ENCODE measurements at regions not wholly inside any gene's neighbourhood (a gene's known extent, or its start where the extent isn't known, plus 50 kb on each side); places are given as distances from the start of the nearest gene placed in this dataset.

DNA sequence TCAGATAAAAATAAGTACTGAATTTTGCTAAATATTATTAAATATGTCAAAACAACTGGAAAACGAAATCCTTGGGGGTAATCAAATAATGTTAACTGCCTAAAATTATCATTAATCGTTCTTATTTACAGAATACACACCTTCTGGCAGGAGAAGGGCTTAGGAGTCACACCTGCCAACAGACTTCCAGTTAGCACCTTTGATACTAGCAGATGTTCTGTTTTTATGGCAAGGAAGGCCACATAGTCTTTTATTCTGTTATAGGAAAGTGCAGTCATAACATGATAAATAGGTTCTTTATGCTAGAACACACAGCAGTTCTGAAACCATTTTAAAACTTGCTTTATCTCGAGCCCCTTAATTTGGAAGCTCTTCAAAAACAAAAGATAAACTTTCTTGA lies 464.1 kb downstream of the UTRN start:
- Histone ChIP-seq H3K36me3 (peaks cover 0 to 25% of the 10 kb centered on the region in 2 donors), H3K4me3 (no peak overlapping the region), H3K27ac (no peak overlapping the region), H3K9me3 (no peaks in the 10 kb centered on the region), H3K27me3 (no peaks in the 10 kb centered on the region), H3K4me1 (peaks cover 0 to 9% (median 0%) of the 10 kb centered on the region in 3 donors)
- ATAC-seq: no peak
- WGBS, 2 donors (ENCODE audit: low coverage in 1 of 2): 43 to 60% methylated on average over 3 of the region's 3 CpGs
- TF ChIP-seq POLR2AphosphoS5 (IDR thresholded peaks at IDR 0.05) (no peak), EP300 (IDR thresholded peaks at IDR 0.05) (no peak), POLR2A (IDR thresholded peaks at IDR 0.05) (no peak)
- TF ChIP-seq, protein P1, sequence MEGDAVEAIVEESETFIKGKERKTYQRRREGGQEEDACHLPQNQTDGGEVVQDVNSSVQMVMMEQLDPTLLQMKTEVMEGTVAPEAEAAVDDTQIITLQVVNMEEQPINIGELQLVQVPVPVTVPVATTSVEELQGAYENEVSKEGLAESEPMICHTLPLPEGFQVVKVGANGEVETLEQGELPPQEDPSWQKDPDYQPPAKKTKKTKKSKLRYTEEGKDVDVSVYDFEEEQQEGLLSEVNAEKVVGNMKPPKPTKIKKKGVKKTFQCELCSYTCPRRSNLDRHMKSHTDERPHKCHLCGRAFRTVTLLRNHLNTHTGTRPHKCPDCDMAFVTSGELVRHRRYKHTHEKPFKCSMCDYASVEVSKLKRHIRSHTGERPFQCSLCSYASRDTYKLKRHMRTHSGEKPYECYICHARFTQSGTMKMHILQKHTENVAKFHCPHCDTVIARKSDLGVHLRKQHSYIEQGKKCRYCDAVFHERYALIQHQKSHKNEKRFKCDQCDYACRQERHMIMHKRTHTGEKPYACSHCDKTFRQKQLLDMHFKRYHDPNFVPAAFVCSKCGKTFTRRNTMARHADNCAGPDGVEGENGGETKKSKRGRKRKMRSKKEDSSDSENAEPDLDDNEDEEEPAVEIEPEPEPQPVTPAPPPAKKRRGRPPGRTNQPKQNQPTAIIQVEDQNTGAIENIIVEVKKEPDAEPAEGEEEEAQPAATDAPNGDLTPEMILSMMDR (IDR thresholded peaks at IDR 0.05): no peak

DNA sequence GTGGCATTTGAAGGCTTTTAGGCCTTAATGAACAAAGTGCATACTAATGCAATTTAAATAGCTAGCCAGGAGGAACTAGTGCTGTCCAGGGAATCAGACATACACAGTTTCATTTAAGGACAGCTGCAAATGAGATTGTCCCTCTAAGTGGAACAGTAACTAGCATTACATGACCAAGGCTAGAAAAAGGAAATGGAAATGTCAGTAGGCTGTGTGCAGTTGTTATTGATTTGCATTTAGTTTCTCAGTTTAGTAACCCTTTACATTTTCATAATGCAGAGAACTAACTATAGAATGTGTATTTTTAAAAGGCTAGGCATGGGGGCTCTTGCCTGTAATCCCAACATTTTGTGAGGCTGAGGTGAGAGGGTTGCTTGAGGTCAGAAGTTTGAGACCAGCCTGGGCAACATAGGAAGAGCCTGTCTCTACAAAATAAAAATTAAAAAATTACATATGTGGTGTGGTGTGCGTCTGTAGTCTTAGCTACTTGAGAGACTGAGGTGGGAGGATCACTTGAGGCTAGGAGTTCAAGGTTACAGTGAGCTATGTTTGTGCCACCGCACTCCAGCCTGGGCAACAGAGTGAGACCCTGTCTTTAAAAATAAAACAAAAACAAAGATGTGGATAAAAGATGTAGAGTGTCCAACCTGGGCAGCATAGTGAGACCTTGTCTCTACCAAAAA lies 468.0 kb downstream of the UTRN start:
- no peak overlapping the region for H3K27ac ChIP-seq
- peaks cover 0 to 37% of the 10 kb centered on the region in 2 donors for H3K36me3 ChIP-seq
- H3K9me3 ChIP-seq: no peaks in the 10 kb centered on the region
- TF ChIP-seq EP300 (IDR thresholded peaks at IDR 0.05) (no peak), POLR2A (IDR thresholded peaks at IDR 0.05) (no peak), POLR2AphosphoS5 (IDR thresholded peaks at IDR 0.05) (no peak)
- TF ChIP-seq, protein P1 (IDR thresholded peaks at IDR 0.05): no peak
- no peaks in the 10 kb centered on the region for H3K27me3 ChIP-seq
- 80 to 95% methylated on average over 1 to 2 of the region's 2 CpGs for WGBS, 2 donors (ENCODE audit: low coverage in 1 of 2)
- ATAC-seq: no peak
- no peak overlapping the region for H3K4me3 ChIP-seq
- peaks cover 0 to 10% (median 0%) of the 10 kb centered on the region in 3 donors for H3K4me1 ChIP-seq

DNA sequence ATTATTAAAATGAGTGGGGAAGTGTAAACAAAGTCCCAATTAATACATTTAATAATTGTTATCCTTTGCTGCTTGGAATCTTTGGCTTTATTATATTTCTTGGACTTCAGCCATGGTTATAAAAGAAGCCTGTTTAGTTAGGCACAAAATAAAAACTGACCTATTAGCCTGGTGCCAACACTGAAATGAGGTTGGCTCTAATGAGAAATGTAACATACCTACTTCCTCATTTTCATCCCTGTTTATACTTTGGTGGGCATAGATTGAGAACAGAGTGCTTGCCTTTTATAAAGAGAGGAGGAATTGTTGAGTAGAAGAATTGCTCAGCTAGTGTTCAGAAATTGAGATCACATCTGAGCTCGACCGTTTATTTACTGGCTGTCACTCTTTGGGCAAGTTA lies 471.3 kb downstream of the UTRN start:
- TF ChIP-seq, protein P1 (IDR thresholded peaks at IDR 0.05): no peak
- no peak for TF ChIP-seq POLR2A (IDR thresholded peaks at IDR 0.05)
- TF ChIP-seq EP300 (IDR thresholded peaks at IDR 0.05): no peak
- no peak for TF ChIP-seq POLR2AphosphoS5 (IDR thresholded peaks at IDR 0.05)
- no peak overlapping the region for H3K27ac ChIP-seq

DNA sequence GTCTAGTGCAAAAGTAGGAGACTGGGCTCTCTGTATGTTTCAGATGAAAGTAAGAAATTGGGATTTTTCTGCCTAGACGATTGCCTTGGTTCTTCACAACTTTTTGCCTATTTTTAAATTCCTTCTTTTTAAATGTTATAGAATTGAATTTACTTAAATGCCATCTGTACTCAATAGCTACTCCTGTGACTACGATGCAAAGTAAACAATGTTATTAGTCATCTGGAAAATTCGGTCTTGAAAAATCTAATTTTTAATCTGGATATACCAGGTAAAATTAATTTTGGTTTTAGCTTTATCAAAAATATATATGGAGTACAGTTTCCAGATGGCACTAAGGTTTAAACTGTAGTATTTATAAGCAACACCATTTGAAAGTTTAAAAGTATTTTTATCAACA lies 472.2 kb downstream of the UTRN start:
- TF ChIP-seq POLR2AphosphoS5 (IDR thresholded peaks at IDR 0.05): no peak
- H3K9me3 ChIP-seq: no peaks in the 10 kb centered on the region
- ATAC-seq: no peak
- H3K27ac ChIP-seq: no peak overlapping the region
- H3K36me3 ChIP-seq: peaks cover 0 to 31% of the 10 kb centered on the region in 2 donors
- peaks cover 0 to 10% (median 0%) of the 10 kb centered on the region in 3 donors for H3K4me1 ChIP-seq
- no peaks in the 10 kb centered on the region for H3K27me3 ChIP-seq
- H3K4me3 ChIP-seq: no peak overlapping the region
- 71 to 78% methylated on average over 3 of the region's 3 CpGs for WGBS, 2 donors (ENCODE audit: low coverage in 1 of 2)

More for the DNA sequence above, 471.3 kb downstream of the UTRN start:
- 27 to 42% methylated on average over 2 of the region's 2 CpGs for WGBS, 2 donors (ENCODE audit: low coverage in 1 of 2)
- Histone ChIP-seq H3K4me3 (no peak overlapping the region), H3K27me3 (no peaks in the 10 kb centered on the region), H3K4me1 (peaks cover 0 to 10% (median 0%) of the 10 kb centered on the region in 3 donors), H3K36me3 (peaks cover 0 to 37% of the 10 kb centered on the region in 2 donors), H3K9me3 (no peaks in the 10 kb centered on the region)
- ATAC-seq: no peak

DNA sequence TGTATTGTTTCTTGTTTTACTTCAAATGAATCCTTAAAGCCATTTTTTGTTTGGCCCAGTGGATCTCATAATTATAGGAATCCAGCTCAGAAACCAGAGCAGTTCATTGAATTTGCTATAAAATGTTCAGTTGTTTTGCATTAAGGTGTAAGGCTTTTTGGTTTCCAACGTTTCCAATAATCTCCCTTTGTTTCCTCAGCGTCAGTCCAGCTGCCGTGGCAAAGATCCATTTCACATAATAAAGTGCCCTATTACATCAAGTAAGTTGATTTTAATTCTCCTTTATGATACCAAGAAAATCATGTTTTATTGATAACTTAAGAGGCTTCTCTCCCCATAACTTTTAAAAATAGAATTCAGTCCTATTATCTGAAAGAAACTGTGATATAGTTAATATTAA lies 472.6 kb downstream of the UTRN start:
- Histone ChIP-seq H3K9me3 (no peaks in the 10 kb centered on the region), H3K4me3 (no peak overlapping the region), H3K36me3 (peaks cover 0 to 27% of the 10 kb centered on the region in 2 donors), H3K4me1 (peaks cover 0 to 10% (median 0%) of the 10 kb centered on the region in 3 donors), H3K27ac (no peak overlapping the region), H3K27me3 (no peaks in the 10 kb centered on the region)
- ATAC-seq: no peak
- TF ChIP-seq POLR2AphosphoS5 (IDR thresholded peaks at IDR 0.05): no peak
- no peak for TF ChIP-seq EP300 (IDR thresholded peaks at IDR 0.05)
- TF ChIP-seq, protein P1 (IDR thresholded peaks at IDR 0.05): no peak
- TF ChIP-seq POLR2A (IDR thresholded peaks at IDR 0.05): no peak
- 69 to 93% methylated on average over 3 of the region's 3 CpGs for WGBS, 2 donors (ENCODE audit: low coverage in 1 of 2)

Measured in gastroesophageal sphincter (tissue), 4 donors.